ENCODE measurements at regions not wholly inside any gene's neighbourhood (a gene's known extent, or its start where the extent isn't known, plus 50 kb on each side); places are given as distances from the start of the nearest gene placed in this dataset.

GRCh38 chr9:93871286-93871685, 83.9 kb downstream of the BARX1 start:
- TF ChIP-seq BHLHE40 (IDR thresholded peaks at IDR 0.05; ENCODE audit: borderline replicate concordance): no peak
- TF ChIP-seq HDGF (IDR thresholded peaks at IDR 0.05; ENCODE audit: borderline replicate concordance): no peak
- no peak for TF ChIP-seq ARNT (IDR thresholded peaks at IDR 0.05)
- TF ChIP-seq CTBP1 (IDR thresholded peaks at IDR 0.05; ENCODE audit: borderline replicate concordance): no peak
- no peak for TF ChIP-seq NFRKB (IDR thresholded peaks at IDR 0.05)
- TF ChIP-seq TARDBP (IDR thresholded peaks at IDR 0.05): no peak
- no peak for TF ChIP-seq L3MBTL2 (conservative IDR thresholded peaks at IDR 0.05)
- no peak for TF ChIP-seq FOXA1 (IDR thresholded peaks at IDR 0.05)
- no peak for TF ChIP-seq PKNOX1 (IDR thresholded peaks at IDR 0.05)
- no peak for TF ChIP-seq FOXM1 (IDR thresholded peaks at IDR 0.05; ENCODE audit: borderline replicate concordance)
- TF ChIP-seq ELF4 (IDR thresholded peaks at IDR 0.05): no peak

Data from HEK293T (cell line).